Breast epithelium (tissue), 4 donors: ENCODE measurements at regions not wholly inside any gene's neighbourhood (a gene's known extent, or its start where the extent isn't known, plus 50 kb on each side); places are given as distances from the start of the nearest gene placed in this dataset.

Experiments used
- DNase-seq, 2 donors: peaks; one replicate each; pipeline ENCODE4 v3.0.0-alpha.2; 2019; ENCODE audit warnings: low spot score in 2 of 2
- H3K27ac ChIP-seq, 2 donors: fragments of 200-600 bp; sonication (generic) in 1 of 2; one replicate each; pipeline ENCODE4 v1.5.1; 2016 to 2019; ENCODE audit warnings: mild to moderate bottlenecking in 1 of 2
- H3K27me3 ChIP-seq, 2 donors: fragments of 200-600 bp; sonication (generic) in 1 of 2; one replicate each; pipeline versions ENCODE4 v1.5.1 to v1.6.0; 2017 to 2019; ENCODE audit warnings: control low read depth in 1 of 2, mild to moderate bottlenecking in 1 of 2
- H3K36me3 ChIP-seq: fragments of 200-600 bp; one replicate; pipeline ENCODE4 v1.5.1; 2019
- H3K4me1 ChIP-seq, 2 donors: fragments of 200-600 bp; sonication (generic); one replicate each; pipeline ENCODE4 v1.5.1; 2016 to 2019; ENCODE audit warnings: control low read depth in 1 of 2
- H3K4me3 ChIP-seq, 3 donors: fragments of 200-600 bp; sonication (generic); 1 replicate in 2 of 3; 2 replicates in 1 of 3; pipeline ENCODE4 v1.5.1; 2016 to 2019; ENCODE audit warnings: mild to moderate bottlenecking in 3 of 3, moderate library complexity in 2 of 3
- H3K9me3 ChIP-seq, 2 donors: fragments of 200-600 bp; sonication (generic) in 1 of 2; one replicate each; pipeline ENCODE4 v1.5.1; 2016 to 2019; ENCODE audit warnings: control low read depth in 1 of 2
- POLR2A ChIP-seq: fragments of 450-650 bp; IDR thresholded peaks from one replicate; pipeline ENCODE4 v1.6.1; 2016; ENCODE audit warnings: antibody characterized with exemption, mild to moderate bottlenecking, moderate library complexity
- POLR2AphosphoS5 ChIP-seq, 3 donors: sonication (generic); formaldehyde crosslinking; IDR thresholded peaks; one replicate each; pipeline ENCODE4 v1.6.1; 2017; ENCODE audit warnings: antibody characterized with exemption in 3 of 3
- intact Hi-C: fragments of 100-400 bp; cut with DNase I; formaldehyde crosslinking; loops from one replicate; pipeline ENCODE4 v1.15.1; 2023; ENCODE audit warnings: low total_unique reads
- TF ChIP-seq, protein P1 (sequence below), 3 donors: fragments of 450-650 bp; IDR thresholded peaks; one replicate each; pipeline ENCODE4 v1.5.1; 2016 to 2017; ENCODE audit warnings: antibody characterized with exemption in 3 of 3, mild to moderate bottlenecking in 3 of 3, moderate library complexity in 3 of 3

DNA sequence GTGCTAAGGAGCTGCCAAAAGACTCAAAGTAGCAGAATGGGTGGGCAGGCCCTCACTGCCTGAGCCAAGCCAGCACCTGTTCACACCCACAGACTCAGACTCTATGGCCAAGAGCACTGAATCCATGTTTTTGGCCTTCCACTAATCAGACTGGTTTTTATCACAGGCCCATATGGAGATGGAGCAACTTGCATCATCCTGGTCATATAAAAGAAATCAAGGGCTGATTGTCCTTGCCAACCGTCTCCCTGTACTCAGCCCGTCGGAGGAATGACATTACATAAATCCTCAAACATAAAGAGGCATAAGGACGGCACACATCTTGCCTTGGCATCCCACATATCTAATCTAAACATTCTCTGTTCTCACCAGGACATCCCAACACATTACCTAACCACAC is 66.7 kb downstream of the MARCHF4 start:
- Histone ChIP-seq H3K36me3 (no peaks in the 10 kb centered on the region), H3K4me1 (no peaks in the 10 kb centered on the region), H3K9me3 (no peaks in the 10 kb centered on the region), H3K27me3 (no peaks in the 10 kb centered on the region), H3K4me3 (no peak overlapping the region), H3K27ac (no peak overlapping the region)
- no peak for DNase-seq
- TF ChIP-seq POLR2AphosphoS5 (IDR thresholded peaks at IDR 0.05) = no peak
- TF ChIP-seq, protein P1, sequence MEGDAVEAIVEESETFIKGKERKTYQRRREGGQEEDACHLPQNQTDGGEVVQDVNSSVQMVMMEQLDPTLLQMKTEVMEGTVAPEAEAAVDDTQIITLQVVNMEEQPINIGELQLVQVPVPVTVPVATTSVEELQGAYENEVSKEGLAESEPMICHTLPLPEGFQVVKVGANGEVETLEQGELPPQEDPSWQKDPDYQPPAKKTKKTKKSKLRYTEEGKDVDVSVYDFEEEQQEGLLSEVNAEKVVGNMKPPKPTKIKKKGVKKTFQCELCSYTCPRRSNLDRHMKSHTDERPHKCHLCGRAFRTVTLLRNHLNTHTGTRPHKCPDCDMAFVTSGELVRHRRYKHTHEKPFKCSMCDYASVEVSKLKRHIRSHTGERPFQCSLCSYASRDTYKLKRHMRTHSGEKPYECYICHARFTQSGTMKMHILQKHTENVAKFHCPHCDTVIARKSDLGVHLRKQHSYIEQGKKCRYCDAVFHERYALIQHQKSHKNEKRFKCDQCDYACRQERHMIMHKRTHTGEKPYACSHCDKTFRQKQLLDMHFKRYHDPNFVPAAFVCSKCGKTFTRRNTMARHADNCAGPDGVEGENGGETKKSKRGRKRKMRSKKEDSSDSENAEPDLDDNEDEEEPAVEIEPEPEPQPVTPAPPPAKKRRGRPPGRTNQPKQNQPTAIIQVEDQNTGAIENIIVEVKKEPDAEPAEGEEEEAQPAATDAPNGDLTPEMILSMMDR (IDR thresholded peaks at IDR 0.05) = no peak
- TF ChIP-seq POLR2A = no peak
- intact Hi-C loops = no loop called here

DNA sequence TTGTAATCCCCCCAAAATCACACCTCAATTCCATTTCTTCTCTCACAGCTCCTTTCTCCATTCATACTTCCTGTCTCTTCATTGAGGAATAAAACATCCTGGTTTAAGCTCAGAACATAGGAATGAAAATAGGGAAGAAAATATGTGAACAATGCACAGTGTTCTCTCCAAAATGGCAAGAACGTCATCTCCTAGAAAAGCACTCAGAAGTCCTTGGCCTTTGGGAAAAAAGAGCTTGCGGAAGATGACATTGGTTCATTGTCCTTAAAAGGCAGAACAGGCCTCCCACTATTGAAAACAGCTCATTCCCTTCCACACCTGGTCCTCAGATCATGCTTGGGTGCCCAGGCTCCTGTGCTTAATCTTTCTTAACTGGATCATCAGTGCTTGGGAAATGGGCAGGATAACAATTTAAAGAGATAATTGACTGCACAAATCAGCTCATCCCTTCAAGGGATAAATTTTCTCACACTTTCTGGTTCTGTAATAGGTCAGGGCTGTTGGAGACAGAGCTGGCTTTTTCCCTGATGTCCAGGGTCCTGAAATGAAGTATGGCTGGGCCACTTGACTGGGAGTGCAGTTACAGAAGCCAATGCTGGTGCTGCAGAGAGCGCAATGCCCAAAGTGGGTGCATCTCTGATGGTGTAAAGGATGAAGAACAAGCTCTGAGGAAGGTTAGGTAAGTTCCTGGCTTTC is 69.2 kb downstream of the MARCHF4 start:
- DNase-seq = no peak
- TF ChIP-seq, protein P1 (IDR thresholded peaks at IDR 0.05) = no peak
- no peak for TF ChIP-seq POLR2A
- TF ChIP-seq POLR2AphosphoS5 (IDR thresholded peaks at IDR 0.05) = no peak
- Histone ChIP-seq H3K27me3 (no peaks in the 10 kb centered on the region), H3K27ac (no peak overlapping the region), H3K4me3 (no peak overlapping the region), H3K36me3 (no peaks in the 10 kb centered on the region), H3K4me1 (no peaks in the 10 kb centered on the region), H3K9me3 (no peaks in the 10 kb centered on the region)
- intact Hi-C loops = no loop called here

DNA sequence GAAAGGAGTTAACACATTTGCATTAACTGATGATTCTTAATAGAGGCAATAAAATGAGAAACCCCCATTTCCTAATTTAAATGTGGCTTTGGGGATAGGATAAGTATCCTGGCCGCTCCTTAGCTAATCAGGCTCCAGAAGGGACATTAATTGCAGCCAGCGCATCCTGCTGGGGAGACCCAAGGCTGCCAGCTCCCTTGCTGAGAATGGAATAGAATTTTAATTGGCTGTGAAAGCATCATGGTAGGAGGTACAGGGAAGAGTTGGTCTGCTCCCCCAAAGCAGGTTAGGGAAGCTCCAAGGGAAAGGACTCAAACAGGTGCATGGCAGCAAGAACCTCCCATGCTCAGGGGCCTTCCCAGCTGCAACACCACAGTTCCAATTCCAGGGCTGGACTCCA is 71.4 kb downstream of the MARCHF4 start:
- DNase-seq = no peak
- intact Hi-C loops = no loop called here
- Histone ChIP-seq H3K9me3 (no peaks in the 10 kb centered on the region), H3K4me3 (no peak overlapping the region), H3K27me3 (no peaks in the 10 kb centered on the region), H3K36me3 (no peaks in the 10 kb centered on the region), H3K4me1 (no peaks in the 10 kb centered on the region), H3K27ac (no peak overlapping the region)
- TF ChIP-seq POLR2AphosphoS5 (IDR thresholded peaks at IDR 0.05) (no peak), POLR2A (no peak)
- TF ChIP-seq, protein P1 (IDR thresholded peaks at IDR 0.05) = no peak

DNA sequence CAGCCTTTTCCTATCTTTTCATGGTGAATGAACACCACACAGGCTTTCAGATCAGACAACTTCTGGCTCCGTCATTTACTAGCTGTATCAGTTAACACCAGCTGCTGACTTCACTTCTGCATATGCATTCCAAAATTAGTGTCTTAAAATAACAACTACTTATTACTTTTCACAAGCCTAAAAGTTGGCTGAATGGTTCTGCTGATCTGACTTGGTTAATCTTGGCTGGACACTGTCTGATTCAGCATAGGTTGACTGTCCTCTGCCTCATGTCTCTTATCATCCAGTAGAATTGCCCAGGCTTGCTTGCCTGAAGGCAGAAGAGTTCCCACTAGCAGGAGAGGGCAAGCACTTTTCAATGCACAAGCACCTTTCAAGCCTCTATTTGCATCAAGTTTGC is 72.7 kb downstream of the MARCHF4 start:
- H3K9me3 ChIP-seq = no peaks in the 10 kb centered on the region
- H3K27me3 ChIP-seq = no peaks in the 10 kb centered on the region
- H3K4me3 ChIP-seq = no peak overlapping the region
- intact Hi-C loops = no loop called here
- H3K4me1 ChIP-seq = no peaks in the 10 kb centered on the region
- TF ChIP-seq, protein P1 (IDR thresholded peaks at IDR 0.05) = no peak
- H3K36me3 ChIP-seq = no peaks in the 10 kb centered on the region
- no peak overlapping the region for H3K27ac ChIP-seq
- no peak for DNase-seq

DNA sequence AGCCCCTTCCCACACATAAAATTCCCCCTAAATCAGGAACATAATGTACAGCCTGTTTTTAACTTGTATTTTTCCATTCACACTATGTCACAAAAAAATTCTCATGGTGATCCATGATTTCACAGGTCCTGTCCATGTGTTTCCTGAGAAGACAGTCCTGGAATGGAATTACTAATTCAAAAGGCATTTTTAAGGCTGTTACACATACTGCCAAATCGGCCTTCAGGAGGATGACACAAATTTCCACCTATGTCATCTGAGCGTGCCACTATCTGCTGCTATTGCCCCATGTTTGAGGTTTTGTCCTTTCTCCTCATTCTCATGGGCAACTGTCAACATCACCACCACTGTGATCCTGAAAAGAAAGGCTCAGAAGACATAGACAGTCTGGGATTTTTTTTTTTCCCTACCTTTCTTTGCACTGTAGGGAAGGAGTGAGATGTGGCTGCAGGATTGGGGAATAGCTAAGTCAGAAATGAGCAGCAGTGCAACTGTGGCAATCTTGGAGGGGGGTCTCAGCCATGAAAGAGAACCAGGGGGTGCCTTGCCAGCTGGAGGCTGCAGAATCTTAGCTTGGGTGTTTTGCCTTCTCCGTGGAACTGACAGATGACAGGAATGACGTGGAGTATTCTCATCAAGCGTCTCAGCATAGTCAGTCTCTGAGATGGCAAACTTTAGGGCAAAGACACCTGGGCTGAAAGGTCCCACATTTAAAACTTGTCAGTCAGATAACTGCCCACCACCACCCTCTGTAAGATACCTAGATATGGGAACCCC is 73.4 kb downstream of the MARCHF4 start:
- no peaks in the 10 kb centered on the region for H3K9me3 ChIP-seq
- no peaks in the 10 kb centered on the region for H3K36me3 ChIP-seq
- no peak overlapping the region for H3K27ac ChIP-seq
- H3K27me3 ChIP-seq = no peaks in the 10 kb centered on the region
- H3K4me3 ChIP-seq = no peak overlapping the region
- intact Hi-C loops = no loop called here
- TF ChIP-seq POLR2AphosphoS5 (IDR thresholded peaks at IDR 0.05) = no peak
- no peak for TF ChIP-seq POLR2A
- TF ChIP-seq, protein P1 (IDR thresholded peaks at IDR 0.05) = no peak
- DNase-seq = no peak
- no peaks in the 10 kb centered on the region for H3K4me1 ChIP-seq
